GM10266 (cell line): ENCODE measurements at regions not wholly inside any gene's neighbourhood (a gene's known extent, or its start where the extent isn't known, plus 50 kb on each side); places are given as distances from the start of the nearest gene placed in this dataset.

ENCODE experiments used
- DNase-seq: peaks from one replicate; pipeline ENCODE4 v3.0.0; 2012; ENCODE audit errors: extremely low spot score
- TF ChIP-seq, protein P1 (sequence below): IDR thresholded peaks from 2 replicates; pipeline ENCODE4 v1.5.1; 2012; ENCODE audit warnings: mild to moderate bottlenecking, low read depth; ENCODE audit not compliant: control insufficient read depth, insufficient read depth; ENCODE audit errors: missing control alignments

DNA sequence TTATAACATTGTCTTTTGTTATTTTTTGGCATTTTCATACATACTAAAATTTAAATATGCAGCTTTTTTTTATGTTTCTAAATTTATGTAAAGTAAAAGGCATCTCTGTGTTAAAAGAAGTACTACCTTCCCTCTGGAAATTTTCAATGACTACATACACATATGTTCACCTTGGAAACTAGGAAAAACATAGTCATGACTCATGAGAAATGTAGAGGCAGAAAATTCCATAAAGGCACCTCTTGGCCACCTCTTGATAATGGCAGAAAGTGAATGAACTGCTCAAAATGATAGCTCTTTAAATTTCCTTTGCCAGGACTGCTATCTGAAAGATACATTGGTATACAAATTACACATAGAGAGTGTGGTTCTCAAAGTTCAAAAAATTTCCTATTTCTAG, 889.1 kb upstream of the ZEB2 start:
- TF ChIP-seq, protein P1, sequence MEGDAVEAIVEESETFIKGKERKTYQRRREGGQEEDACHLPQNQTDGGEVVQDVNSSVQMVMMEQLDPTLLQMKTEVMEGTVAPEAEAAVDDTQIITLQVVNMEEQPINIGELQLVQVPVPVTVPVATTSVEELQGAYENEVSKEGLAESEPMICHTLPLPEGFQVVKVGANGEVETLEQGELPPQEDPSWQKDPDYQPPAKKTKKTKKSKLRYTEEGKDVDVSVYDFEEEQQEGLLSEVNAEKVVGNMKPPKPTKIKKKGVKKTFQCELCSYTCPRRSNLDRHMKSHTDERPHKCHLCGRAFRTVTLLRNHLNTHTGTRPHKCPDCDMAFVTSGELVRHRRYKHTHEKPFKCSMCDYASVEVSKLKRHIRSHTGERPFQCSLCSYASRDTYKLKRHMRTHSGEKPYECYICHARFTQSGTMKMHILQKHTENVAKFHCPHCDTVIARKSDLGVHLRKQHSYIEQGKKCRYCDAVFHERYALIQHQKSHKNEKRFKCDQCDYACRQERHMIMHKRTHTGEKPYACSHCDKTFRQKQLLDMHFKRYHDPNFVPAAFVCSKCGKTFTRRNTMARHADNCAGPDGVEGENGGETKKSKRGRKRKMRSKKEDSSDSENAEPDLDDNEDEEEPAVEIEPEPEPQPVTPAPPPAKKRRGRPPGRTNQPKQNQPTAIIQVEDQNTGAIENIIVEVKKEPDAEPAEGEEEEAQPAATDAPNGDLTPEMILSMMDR = no peak

DNA sequence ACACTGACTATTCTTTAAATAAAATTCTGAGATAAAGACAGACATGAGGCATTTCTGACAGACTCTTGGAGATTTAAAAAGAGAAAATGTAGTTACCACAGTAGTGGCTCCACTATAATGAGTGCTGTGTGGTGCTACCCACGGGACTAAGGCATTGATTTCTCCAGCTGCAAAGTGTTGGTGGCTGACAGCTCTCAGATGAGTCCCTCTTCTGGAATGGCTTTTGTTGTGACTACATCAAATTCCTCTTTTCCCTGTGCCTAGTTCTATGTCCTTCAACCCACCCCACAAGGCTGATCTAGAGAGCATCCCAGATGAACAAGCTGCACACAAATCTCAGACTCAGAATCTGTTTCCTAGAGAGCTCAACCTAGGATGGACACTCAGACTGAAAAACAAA, 884.8 kb upstream of the ZEB2 start:
- TF ChIP-seq, protein P1 = no peak
- no peak for DNase-seq

More for the DNA sequence above, 889.1 kb upstream of the ZEB2 start:
- no peak for DNase-seq

DNA sequence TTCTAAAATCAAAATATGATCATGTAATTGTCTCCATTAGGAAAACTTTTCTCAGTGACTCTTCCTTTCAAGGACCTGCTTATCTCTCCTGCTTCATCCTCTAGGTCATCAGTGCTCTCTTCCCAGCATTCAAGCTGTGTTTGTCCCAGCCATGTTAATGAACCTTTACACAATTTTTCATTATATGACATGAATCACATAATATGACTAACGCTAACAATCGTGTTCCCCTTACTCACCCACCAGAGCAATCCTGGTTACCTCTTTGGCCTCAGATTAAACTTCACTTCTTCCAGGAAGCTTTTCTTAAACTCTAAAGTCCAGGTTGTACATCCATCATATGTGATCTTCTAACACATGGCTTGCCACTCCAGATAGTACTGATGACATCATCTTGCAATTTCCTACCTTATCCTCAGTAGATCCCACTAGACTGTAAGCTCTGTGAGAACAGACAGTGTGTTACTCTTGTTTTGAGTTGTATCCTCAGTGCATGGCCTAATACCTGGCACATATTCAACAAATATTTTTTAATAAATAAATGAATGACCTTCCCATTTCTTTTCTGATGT, 882.9 kb upstream of the ZEB2 start:
- TF ChIP-seq, protein P1 = no peak
- DNase-seq = no peak

DNA sequence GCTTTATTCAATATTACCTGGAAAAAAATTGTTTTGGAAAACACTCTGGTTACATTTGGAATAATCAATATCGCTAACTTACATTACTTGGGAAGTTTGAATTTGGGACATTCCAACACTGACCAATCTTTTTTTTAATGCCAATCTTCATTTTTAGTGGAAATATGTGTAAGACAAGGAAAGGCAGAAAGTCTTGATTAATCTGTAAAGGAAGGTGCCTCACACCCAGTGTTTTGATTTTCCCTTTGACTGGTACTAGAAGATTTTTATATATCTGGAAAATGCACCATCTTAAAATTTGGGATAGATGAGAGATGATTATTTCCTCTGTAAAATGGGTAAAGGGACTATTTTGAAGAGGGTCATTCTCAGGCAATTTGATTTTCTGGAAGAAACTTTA, 879.2 kb upstream of the ZEB2 start:
- DNase-seq = no peak
- TF ChIP-seq, protein P1 = no peak

DNA sequence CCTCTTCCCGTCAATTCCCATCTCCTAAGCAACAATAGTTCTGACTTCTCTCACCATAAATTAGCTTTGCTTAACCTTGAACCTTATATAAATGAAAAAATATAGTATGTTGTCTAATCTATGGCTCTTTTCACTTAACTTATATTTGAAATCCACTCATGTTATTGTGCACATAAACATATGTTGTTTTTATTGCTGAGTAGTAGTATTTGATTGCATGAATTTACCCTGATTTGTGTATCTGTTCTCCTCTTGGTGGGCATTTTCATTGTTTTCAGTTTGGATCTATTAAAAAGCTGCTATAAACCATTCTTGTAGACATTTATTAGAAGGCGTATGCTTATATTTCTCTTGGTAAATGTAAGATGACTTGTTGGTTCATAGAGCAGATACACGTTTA, 874.3 kb upstream of the ZEB2 start:
- TF ChIP-seq, protein P1 = no peak
- DNase-seq = no peak

DNA sequence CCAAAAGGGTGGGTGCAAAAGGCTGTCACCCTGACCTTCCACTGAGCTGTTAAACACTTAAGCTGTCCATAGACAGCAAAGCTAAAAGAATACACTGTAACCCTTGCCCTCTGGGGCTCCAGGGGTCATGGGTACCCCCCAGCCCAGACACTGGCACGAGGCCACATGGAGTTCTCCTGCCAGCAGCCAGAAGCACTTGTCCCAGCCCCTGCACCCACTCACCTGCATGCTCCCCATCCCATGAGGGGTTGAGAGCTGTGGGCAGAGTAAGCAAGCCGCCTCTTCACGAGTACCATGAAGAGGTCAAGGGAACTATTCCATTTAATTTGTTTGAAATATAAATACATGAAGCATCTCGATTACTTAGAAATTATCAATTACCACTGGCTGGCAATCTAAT, 867.1 kb upstream of the ZEB2 start:
- no peak for DNase-seq
- TF ChIP-seq, protein P1 = no peak

DNA sequence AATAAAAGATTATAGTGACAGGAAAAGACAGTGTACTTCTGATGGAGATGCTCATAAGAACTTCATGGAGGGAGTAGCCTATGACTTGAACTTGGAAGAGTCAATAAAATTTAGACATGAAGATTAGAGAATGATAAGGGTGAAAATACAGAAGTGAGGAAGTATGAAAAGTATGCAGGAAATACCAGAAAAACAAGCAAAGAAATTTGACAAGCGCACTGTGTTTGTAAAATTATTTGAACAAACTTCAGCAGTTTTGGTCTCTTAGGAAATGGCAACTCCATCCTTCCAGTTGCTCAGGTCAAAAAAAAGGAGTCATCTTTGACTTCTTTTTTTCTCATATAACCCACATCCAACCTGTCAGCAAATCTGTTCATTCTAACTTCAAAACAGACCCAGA, 864.0 kb upstream of the ZEB2 start:
- DNase-seq = no peak
- TF ChIP-seq, protein P1 = no peak
